IPS-NIHi11 (cell line): ENCODE measurements at regions not wholly inside any gene's neighbourhood (a gene's known extent, or its start where the extent isn't known, plus 50 kb on each side); places are given as distances from the start of the nearest gene placed in this dataset.

Source experiments
- DNase-seq: peaks from one replicate; pipeline ENCODE4 v3.0.0; 2012; ENCODE audit warnings: mixed read lengths, low spot score

GRCh38 chr3:67788396-67788795 lies 134.0 kb upstream of the SUCLG2 start:
- no peak for DNase-seq

GRCh38 chr3:67783281-67784250 lies 129.2 kb upstream of the SUCLG2 start:
- no peak for DNase-seq

GRCh38 chr3:67781871-67782270 lies 127.5 kb upstream of the SUCLG2 start:
- no peak for DNase-seq

- DNase-seq: no peak
These were observed 126.8 kb upstream of the SUCLG2 start for GRCh38 chr3:67781218-67781617.

- no peak for DNase-seq
These were observed 120.3 kb upstream of the SUCLG2 start for GRCh38 chr3:67774676-67775075.

- DNase-seq: no peak
These were observed 111.2 kb upstream of the SUCLG2 start for GRCh38 chr3:67765575-67765974.

- no peak for DNase-seq
These were observed 90.9 kb upstream of the SUCLG2 start for GRCh38 chr3:67745296-67745695.

- no peak for DNase-seq
These were observed 90.3 kb upstream of the SUCLG2 start for GRCh38 chr3:67744699-67745098.

GRCh38 chr3:67739851-67740250 lies 85.4 kb upstream of the SUCLG2 start:
- no peak for DNase-seq

- no peak for DNase-seq
These were observed 83.8 kb upstream of the SUCLG2 start for GRCh38 chr3:67737906-67738865.

- DNase-seq: no peak
These were observed 82.7 kb upstream of the SUCLG2 start for GRCh38 chr3:67737140-67737539.

- no peak for DNase-seq
These were observed 79.0 kb upstream of the SUCLG2 start for GRCh38 chr3:67733269-67733950.

- no peak for DNase-seq
These were observed 70.0 kb upstream of the SUCLG2 start for GRCh38 chr3:67724434-67724833.

GRCh38 chr3:67723863-67724262 lies 69.5 kb upstream of the SUCLG2 start:
- no peak for DNase-seq

- DNase-seq: no peak
These were observed 64.9 kb upstream of the SUCLG2 start for GRCh38 chr3:67719333-67719732.

GRCh38 chr3:67715971-67716370 lies 61.6 kb upstream of the SUCLG2 start:
- no peak for DNase-seq

GRCh38 chr3:67713764-67714469 lies 59.5 kb upstream of the SUCLG2 start:
- no peak for DNase-seq

- no peak for DNase-seq
These were observed 57.8 kb upstream of the SUCLG2 start for GRCh38 chr3:67712259-67712658.

- DNase-seq: no peak
These were observed 56.0 kb upstream of the SUCLG2 start for GRCh38 chr3:67710396-67710795.

GRCh38 chr3:67706934-67707333 lies 52.5 kb upstream of the SUCLG2 start:
- DNase-seq: no peak

- no peak for DNase-seq
These were observed 49.9 kb upstream of the SUCLG2 start for GRCh38 chr3:67704322-67704721.
